IMR-90 (cell line): ENCODE measurements at regions not wholly inside any gene's neighbourhood (a gene's known extent, or its start where the extent isn't known, plus 50 kb on each side); places are given as distances from the start of the nearest gene placed in this dataset.
A peak's percentile ranks its signal among the peaks of the same experiment; 100 is the strongest.

Experiments
- ATAC-seq: fragments of 200-7000 bp; cut with Tn5 transposase; 2 replicates; pipeline ENCODE4 v1.9.1; 2020; ENCODE audit warnings: low read depth, mild to moderate bottlenecking, moderate library complexity
- BruUV-seq: library from RNA; stranded (reverse); fragments of 400-500 nt; replicated peaks from 2 replicates; lab custom pipeline; 2021; lab: Mats Ljungman, UMichigan
- CTCF ChIA-PET: fragments of 300-600 bp; formaldehyde crosslinking; extraction: SDS; loops from one replicate; lab custom pipeline; 2021; ENCODE audit warnings: antibody characterized with exemption; lab: Yijun Ruan, JAX
- POLR2A ChIA-PET: fragments of 300-600 bp; sonication (Branson Sonifier 250); formaldehyde crosslinking; loops from one replicate; lab custom pipeline; 2022; ENCODE audit warnings: antibody characterized with exemption; ENCODE audit not compliant: unreplicated experiment; lab: Charles Lee
- DNase-seq: peaks from one replicate; pipeline ENCODE4 v3.0.0; 2013
- H2AFZ ChIP-seq: replicated peaks from 2 replicates; pipeline ENCODE3; 2013; ENCODE audit warnings: low read length, mild to moderate bottlenecking; ENCODE audit not compliant: poor library complexity
- H2AK5ac ChIP-seq: 2 replicates; pipeline ENCODE4 v1.6.1; 2013; ENCODE audit warnings: low read depth, low read length, inconsistent platforms
- H2AK9ac ChIP-seq: replicated peaks from 2 replicates; pipeline ENCODE3; 2013; ENCODE audit warnings: mild to moderate bottlenecking, low read depth, low read length, moderate library complexity; ENCODE audit not compliant: poor library complexity
- H2BK120ac ChIP-seq: 2 replicates; pipeline ENCODE4 v1.6.1; 2013; ENCODE audit warnings: low read depth, low read length, inconsistent platforms
- H2BK15ac ChIP-seq: 3 replicates; pipeline ENCODE4 v1.6.1; 2013; ENCODE audit warnings: low read depth, low read length, inconsistent platforms
- H2BK20ac ChIP-seq: 2 replicates; pipeline ENCODE4 v1.6.1; 2013; ENCODE audit warnings: low read depth, mild to moderate bottlenecking, inconsistent platforms, low read length, moderate library complexity
- H2BK5ac ChIP-seq: 2 replicates; pipeline ENCODE4 v1.6.1; 2013; ENCODE audit warnings: mild to moderate bottlenecking, low read depth, low read length, inconsistent platforms; ENCODE audit not compliant: poor library complexity, severe bottlenecking
- H3K14ac ChIP-seq: replicated peaks from 2 replicates; pipeline ENCODE4 v1.6.1; 2013; ENCODE audit warnings: low read depth, low read length, inconsistent platforms
- H3K18ac ChIP-seq: 2 replicates; pipeline ENCODE4 v1.6.1; 2013; ENCODE audit warnings: low read depth, low read length, control low read depth
- H3K23ac ChIP-seq: 2 replicates; pipeline ENCODE4 v1.6.1; 2013; ENCODE audit warnings: low read depth, low read length, inconsistent platforms
- H3K27ac ChIP-seq: 2 replicates; pipeline ENCODE4 v1.5.1; 2013; ENCODE audit warnings: mild to moderate bottlenecking, control low read depth, low read length; ENCODE audit not compliant: insufficient read depth
- H3K27me3 ChIP-seq: 2 replicates; pipeline ENCODE4 v1.6.1; 2013; ENCODE audit warnings: low read length; ENCODE audit not compliant: control insufficient read depth, insufficient read depth
- H3K36me3 ChIP-seq: 2 replicates; pipeline ENCODE4 v1.6.1; 2013; ENCODE audit warnings: low read length, mixed read lengths; ENCODE audit not compliant: control insufficient read depth, insufficient read depth
- H3K4ac ChIP-seq: 2 replicates; pipeline ENCODE4 v1.6.1; 2013; ENCODE audit warnings: low read depth, low read length, inconsistent platforms
- H3K4me1 ChIP-seq: 2 replicates; pipeline ENCODE4 v1.6.1; 2013; ENCODE audit warnings: low read length, mixed read lengths; ENCODE audit not compliant: control insufficient read depth, insufficient read depth
- H3K4me2 ChIP-seq: 2 replicates; pipeline ENCODE4 v1.6.1; 2013; ENCODE audit warnings: low read depth, mild to moderate bottlenecking, control low read depth, low read length, moderate library complexity
- H3K4me3 ChIP-seq: 2 replicates; pipeline ENCODE4 v1.5.1; 2013; ENCODE audit warnings: low read depth, mild to moderate bottlenecking, control low read depth, low read length, moderate library complexity; ENCODE audit not compliant: insufficient read depth
- H3K56ac ChIP-seq: 2 replicates; pipeline ENCODE4 v1.6.1; 2013; ENCODE audit warnings: low read length, inconsistent platforms; ENCODE audit not compliant: insufficient read depth; ENCODE audit errors: extremely low read depth
- H3K79me1 ChIP-seq, 2 experiments: 2 replicates each; pipeline ENCODE4 v1.6.1; 2013; ENCODE audit warnings: low read length in 2 of 2, inconsistent platforms in 1 of 2, low read depth in 1 of 2
- H3K9ac ChIP-seq: 2 replicates; pipeline ENCODE4 v1.6.1; 2013; ENCODE audit warnings: low read depth, low read length, control low read depth
- H3K9me1 ChIP-seq: 2 replicates; pipeline ENCODE4 v1.6.1; 2013; ENCODE audit warnings: low read length, inconsistent platforms; ENCODE audit not compliant: insufficient read depth
- H3K9me3 ChIP-seq: 2 replicates; pipeline ENCODE4 v1.6.1; 2013; ENCODE audit warnings: low read length; ENCODE audit not compliant: control insufficient read depth, insufficient read depth
- H4K20me1 ChIP-seq: 2 replicates; pipeline ENCODE4 v1.6.1; 2013; ENCODE audit warnings: low read length, inconsistent platforms; ENCODE audit not compliant: insufficient read depth
- H4K5ac ChIP-seq: 2 replicates; pipeline ENCODE4 v1.6.1; 2013; ENCODE audit warnings: mild to moderate bottlenecking, low read depth, low read length, control low read depth
- H4K8ac ChIP-seq, 2 experiments: 2 replicates each; pipeline ENCODE4 v1.6.1; 2013; ENCODE audit warnings: low read depth in 2 of 2, low read length in 2 of 2, control low read depth in 1 of 2, inconsistent platforms in 1 of 2
- H4K91ac ChIP-seq: 2 replicates; pipeline ENCODE4 v1.6.1; 2013; ENCODE audit warnings: low read depth, low read length, inconsistent platforms; ENCODE audit not compliant: insufficient read depth
- BHLHE40 ChIP-seq: fragments of 150-350 bp; IDR thresholded peaks from 2 replicates; pipeline ENCODE4 v1.6.1; 2016; ENCODE audit warnings: mild to moderate bottlenecking, low read depth, low read length
- CEBPB ChIP-seq: IDR thresholded peaks from 2 replicates; pipeline ENCODE4 v1.6.1; 2012; ENCODE audit warnings: low read depth, low read length, improper control_type of control experiment
- CHD1 ChIP-seq: IDR thresholded peaks from 2 replicates; pipeline ENCODE4 v1.6.1; 2012; ENCODE audit warnings: low read depth, low read length, improper control_type of control experiment
- CTCF ChIP-seq: conservative IDR thresholded peaks from 2 replicates; pipeline ENCODE4 v1.5.1; 2012; ENCODE audit warnings: mild to moderate bottlenecking, low read depth, low read length, improper control_type of control experiment
- ELK1 ChIP-seq: fragments of 150-350 bp; IDR thresholded peaks from 2 replicates; pipeline ENCODE4 v1.6.1; 2016; ENCODE audit warnings: low read depth, mild to moderate bottlenecking, low read length, moderate library complexity, borderline replicate concordance
- FOS ChIP-seq: fragments of 150-350 bp; IDR thresholded peaks from 2 replicates; pipeline ENCODE4 v1.6.1; 2016; ENCODE audit warnings: low read depth, low read length
- MAFK ChIP-seq: IDR thresholded peaks from 2 replicates; pipeline ENCODE4 v1.6.1; 2012; ENCODE audit warnings: low read depth, low read length, improper control_type of control experiment
- MAZ ChIP-seq: IDR thresholded peaks from 2 replicates; pipeline ENCODE4 v1.6.1; 2012; ENCODE audit warnings: low read depth, mild to moderate bottlenecking, low read length, improper control_type of control experiment, moderate library complexity, borderline replicate concordance
- MXI1 ChIP-seq: IDR thresholded peaks from 2 replicates; pipeline ENCODE4 v1.6.1; 2012; ENCODE audit warnings: low read depth, mild to moderate bottlenecking, low read length, moderate library complexity, borderline replicate concordance
- NFE2L2 ChIP-seq: fragments of 150-350 bp; IDR thresholded peaks from 2 replicates; pipeline ENCODE4 v1.6.1; 2016; ENCODE audit warnings: low read depth, mild to moderate bottlenecking, low read length
- POLR2A ChIP-seq: IDR thresholded peaks from 2 replicates; pipeline ENCODE4 v1.6.1; 2012; ENCODE audit warnings: mild to moderate bottlenecking, low read depth, low read length
- RAD21 ChIP-seq: IDR thresholded peaks from 2 replicates; pipeline ENCODE4 v1.6.1; 2012; ENCODE audit warnings: low read length, improper control_type of control experiment
- RCOR1 ChIP-seq: IDR thresholded peaks from 2 replicates; pipeline ENCODE4 v1.6.1; 2012; ENCODE audit warnings: mild to moderate bottlenecking, low read length, improper control_type of control experiment; ENCODE audit not compliant: insufficient replicate concordance
- RFX5 ChIP-seq: IDR thresholded peaks from 2 replicates; pipeline ENCODE4 v1.8.0; 2012; ENCODE audit warnings: low read depth, mild to moderate bottlenecking, low read length, moderate library complexity
- SMC3 ChIP-seq: fragments of 150-350 bp; IDR thresholded peaks from 2 replicates; pipeline ENCODE4 v1.6.1; 2016; ENCODE audit warnings: low read depth, mild to moderate bottlenecking, antibody characterized with exemption, low read length, moderate library complexity
- USF2 ChIP-seq: fragments of 150-350 bp; IDR thresholded peaks from 2 replicates; pipeline ENCODE4 v1.6.1; 2017; ENCODE audit warnings: mild to moderate bottlenecking, antibody characterized with exemption, low read length, low read depth
- WGBS, 2 experiments: methylation state at CpG; one replicate each; pipeline versions ENCODE4 v1.1.5 to v1.1.7; 2013; ENCODE audit warnings: missing lambda C conversion rate in 2 of 2; ENCODE audit not compliant: insufficient read length in 1 of 2; ENCODE audit errors: extremely low coverage in 2 of 2; 5-methylcytosine and 5-hydroxymethylcytosine counted together
- dilution Hi-C: fragments of 300-500 bp; cut with HindIII; formaldehyde crosslinking; loops from one replicate; pipeline ENCODE4 v1.14.3; 2018; ENCODE audit warnings: low sequenced_read_pairs; ENCODE audit not compliant: unreplicated experiment
- in situ Hi-C: fragments of 300-500 bp; cut with MboI; formaldehyde crosslinking; loops from 3 replicates; pipeline ENCODE4 v1.14.3; 2019; ENCODE audit warnings: low sequenced_read_pairs, inconsistent platforms, mixed read lengths
- intact Hi-C: fragments of 100-400 bp; cut with micrococcal nuclease; formaldehyde crosslinking; loops from 2 replicates; pipeline ENCODE4 v1.10.0; 2022

- Histone ChIP-seq H2BK120ac (peak overlapping the region; percentile 94), H3K79me1 (no peaks in the 10 kb centered on the region), H2AFZ (no peak overlapping the region), H3K27ac (no peak overlapping the region; the same call in 1 of the 2 replicates), H3K14ac (peak overlapping the region; percentile 91; the same call in 1 of the 2 replicates), H3K36me3 (no peaks in the 10 kb centered on the region), H3K4ac (peak overlapping the region; percentile 61; the same call in 1 of the 2 replicates), H3K4me3 (no peak overlapping the region), H3K23ac (no peak overlapping the region), H4K8ac (peak overlapping the region in 1 of 2 experiments; percentile 79; a peak in 1 of 4 replicates), H3K9me3 (no peaks in the 10 kb centered on the region), H4K20me1 (no peaks in the 10 kb centered on the region), H3K9me1 (peaks cover 3% of the 10 kb centered on the region; the same call in 1 of the 2 replicates), H2BK5ac (peak overlapping the region; percentile 72), H3K56ac (no peak overlapping the region), H3K18ac (peak overlapping the region; percentile 95), H2AK9ac (no peak overlapping the region), H2AK5ac (peak overlapping the region; percentile 76; the same call in 1 of the 2 replicates), H3K27me3 (no peaks in the 10 kb centered on the region), H2BK15ac (no peak overlapping the region; the same call in 1 of the 3 replicates), H2BK20ac (peak overlapping the region; percentile 92), H4K91ac (peak overlapping the region; percentile 58; the same call in 1 of the 2 replicates), H4K5ac (peak overlapping the region; percentile 90; the same call in 1 of the 2 replicates), H3K9ac (no peak overlapping the region), H3K4me1 (peaks cover 13% of the 10 kb centered on the region), H3K4me2 (no peak overlapping the region)
- in situ Hi-C loops (loop anchor here (25.0 kb wide), 1 partner anchor 778 kb away; the partner anchor contains the start of gene NR2F2), dilution Hi-C loops (no loop called here), intact Hi-C loops (loop anchor here (5.0 to 10.0 kb wide), 3 partner anchors 304 to 768 kb away; no protein-coding TSS in a partner anchor)
- no peak for TF ChIP-seq USF2
- no peak for TF ChIP-seq CEBPB
- TF ChIP-seq MAFK: no peak
- TF ChIP-seq SMC3: no peak
- no peak for TF ChIP-seq FOS
- no peak for TF ChIP-seq RFX5
- TF ChIP-seq RCOR1: no peak
- no peak for TF ChIP-seq CTCF
- no peak for TF ChIP-seq POLR2A
- no peak for TF ChIP-seq MAZ
- TF ChIP-seq CHD1: no peak
- no peak for TF ChIP-seq NFE2L2
- no peak for TF ChIP-seq MXI1
- TF ChIP-seq BHLHE40: no peak
- TF ChIP-seq ELK1: no peak
- no peak for TF ChIP-seq RAD21
- no TSS peak for BruUV-seq
- no peak for ATAC-seq
- WGBS, 2 experiments: no CpG with 5 or more reads among the region's 2 CpGs
- POLR2A ChIA-PET: no interaction called here
- peak; percentile 40 for DNase-seq
- CTCF ChIA-PET: interaction anchor here (1.3 kb wide), 1 partner anchor 300 kb away, joined by 5 read pairs; no protein-coding TSS in a partner anchor
Observed at GRCh38 chr15:95558916-95559315, 771.6 kb upstream of the NR2F2 start.
